ENCODE measurements at regions not wholly inside any gene's neighbourhood (a gene's known extent, or its start where the extent isn't known, plus 50 kb on each side); places are given as distances from the start of the nearest gene placed in this dataset.

DNA sequence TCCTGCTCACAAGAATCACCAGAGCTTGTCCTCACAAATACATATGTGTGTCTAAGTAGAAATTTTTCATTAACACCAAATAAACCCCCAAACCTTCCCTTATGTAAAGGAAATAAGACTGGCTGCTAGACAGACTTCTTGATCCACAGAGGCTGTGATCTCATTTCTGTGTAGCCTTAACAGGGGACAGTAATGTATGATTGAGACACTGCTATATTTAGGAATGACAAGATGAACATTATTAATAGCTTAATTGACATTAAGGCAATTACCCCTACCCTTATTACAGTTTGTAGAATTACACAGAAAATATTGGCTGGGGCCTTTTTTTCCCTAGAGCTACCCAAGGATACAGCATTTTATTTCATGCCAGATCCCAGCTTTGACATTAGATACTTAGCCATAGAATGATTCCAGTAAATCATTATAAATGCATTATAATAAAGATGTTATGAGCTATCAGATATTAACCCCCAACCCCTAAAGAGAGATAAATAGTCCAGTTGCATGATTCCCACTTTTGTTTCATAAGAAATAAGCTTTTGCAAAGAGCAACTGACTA, 392.1 kb upstream of the HNRNPA3 start:
- DNase-seq (ENCODE audit: low read depth, low spot score), result no peak
- peaks cover 3% of the 10 kb centered on the region for H3K27me3 ChIP-seq (ENCODE audit: control insufficient read depth, insufficient read depth, low read length)
- ChIA-PET POLR2A (no interaction called here), CTCF (interaction anchor here (0.5 kb wide), 1 partner anchor 164 kb away, joined by 6 read pairs; no protein-coding TSS in a partner anchor)
- TF ChIP-seq, protein P1, sequence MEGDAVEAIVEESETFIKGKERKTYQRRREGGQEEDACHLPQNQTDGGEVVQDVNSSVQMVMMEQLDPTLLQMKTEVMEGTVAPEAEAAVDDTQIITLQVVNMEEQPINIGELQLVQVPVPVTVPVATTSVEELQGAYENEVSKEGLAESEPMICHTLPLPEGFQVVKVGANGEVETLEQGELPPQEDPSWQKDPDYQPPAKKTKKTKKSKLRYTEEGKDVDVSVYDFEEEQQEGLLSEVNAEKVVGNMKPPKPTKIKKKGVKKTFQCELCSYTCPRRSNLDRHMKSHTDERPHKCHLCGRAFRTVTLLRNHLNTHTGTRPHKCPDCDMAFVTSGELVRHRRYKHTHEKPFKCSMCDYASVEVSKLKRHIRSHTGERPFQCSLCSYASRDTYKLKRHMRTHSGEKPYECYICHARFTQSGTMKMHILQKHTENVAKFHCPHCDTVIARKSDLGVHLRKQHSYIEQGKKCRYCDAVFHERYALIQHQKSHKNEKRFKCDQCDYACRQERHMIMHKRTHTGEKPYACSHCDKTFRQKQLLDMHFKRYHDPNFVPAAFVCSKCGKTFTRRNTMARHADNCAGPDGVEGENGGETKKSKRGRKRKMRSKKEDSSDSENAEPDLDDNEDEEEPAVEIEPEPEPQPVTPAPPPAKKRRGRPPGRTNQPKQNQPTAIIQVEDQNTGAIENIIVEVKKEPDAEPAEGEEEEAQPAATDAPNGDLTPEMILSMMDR (IDR thresholded peaks at IDR 0.05; ENCODE audit: low read depth, low read length), result no peak
- H3K27ac ChIP-seq (ENCODE audit: low read depth, low read length), result no peak overlapping the region
- no peaks in the 10 kb centered on the region for H3K9me3 ChIP-seq (ENCODE audit: control insufficient read depth, insufficient read depth, low read length)
- no peak overlapping the region for H3K4me3 ChIP-seq (ENCODE audit: low read depth, low read length)

DNA sequence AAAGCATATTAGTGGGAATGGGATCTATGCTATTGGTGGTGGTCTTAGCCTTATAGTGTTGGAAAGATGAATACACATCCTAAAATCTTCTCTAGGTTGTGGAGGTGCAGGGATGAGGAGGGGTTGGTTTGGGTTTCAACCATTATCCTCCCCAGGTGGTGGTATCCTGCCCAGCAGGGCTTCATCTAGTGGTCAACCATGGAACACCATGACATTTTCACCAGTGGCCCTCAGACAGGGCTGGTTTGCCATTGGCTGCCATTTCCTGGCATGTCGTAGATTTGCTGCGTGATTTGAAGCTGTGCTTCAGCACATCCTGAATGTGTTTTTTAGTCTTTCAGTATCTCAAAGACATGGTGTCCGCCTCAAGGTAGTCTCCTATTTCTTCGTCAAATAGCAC, 391.2 kb upstream of the HNRNPA3 start:
- Histone ChIP-seq H3K9me3 (ENCODE audit: control insufficient read depth, insufficient read depth, low read length) (no peaks in the 10 kb centered on the region), H3K27me3 (ENCODE audit: control insufficient read depth, insufficient read depth, low read length) (peaks cover 3% of the 10 kb centered on the region), H3K27ac (ENCODE audit: low read depth, low read length) (no peak overlapping the region), H3K4me3 (ENCODE audit: low read depth, low read length) (no peak overlapping the region)
- no peak for DNase-seq (ENCODE audit: low read depth, low spot score)
- ChIA-PET CTCF (interaction anchor here (1.2 to 2.9 kb wide), 2 partner anchors 8 to 695 kb away, joined by 4 to 10 read pairs; no protein-coding TSS in a partner anchor), POLR2A (no interaction called here)
- TF ChIP-seq, protein P1 (IDR thresholded peaks at IDR 0.05; ENCODE audit: low read depth, low read length), result no peak

DNA sequence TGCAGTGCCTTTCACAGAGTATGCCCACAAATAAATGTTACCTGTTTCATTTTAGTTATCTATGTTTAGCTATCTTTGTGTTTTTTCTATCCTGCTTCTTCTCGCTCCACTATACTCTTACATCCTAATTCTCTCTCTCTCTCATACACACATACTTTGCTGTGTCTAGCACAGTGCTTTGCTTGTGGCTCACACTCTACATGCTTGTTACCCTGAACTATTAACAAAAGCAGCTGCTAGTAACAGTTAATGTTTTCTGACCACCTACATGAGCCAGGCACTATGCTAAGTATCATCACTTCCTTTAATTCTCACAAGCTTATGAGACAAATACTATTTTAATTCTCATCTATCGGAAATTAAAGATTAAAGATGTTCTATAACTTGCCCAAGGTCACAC, 390.5 kb upstream of the HNRNPA3 start:
- CTCF ChIA-PET, result interaction anchor here (0.5 to 2.9 kb wide), 4 partner anchors 8 to 695 kb away, joined by 3 to 10 read pairs (median 4); no protein-coding TSS in a partner anchor
- POLR2A ChIA-PET, result no interaction called here
- H3K9me3 ChIP-seq (ENCODE audit: control insufficient read depth, insufficient read depth, low read length), result no peaks in the 10 kb centered on the region

DNA sequence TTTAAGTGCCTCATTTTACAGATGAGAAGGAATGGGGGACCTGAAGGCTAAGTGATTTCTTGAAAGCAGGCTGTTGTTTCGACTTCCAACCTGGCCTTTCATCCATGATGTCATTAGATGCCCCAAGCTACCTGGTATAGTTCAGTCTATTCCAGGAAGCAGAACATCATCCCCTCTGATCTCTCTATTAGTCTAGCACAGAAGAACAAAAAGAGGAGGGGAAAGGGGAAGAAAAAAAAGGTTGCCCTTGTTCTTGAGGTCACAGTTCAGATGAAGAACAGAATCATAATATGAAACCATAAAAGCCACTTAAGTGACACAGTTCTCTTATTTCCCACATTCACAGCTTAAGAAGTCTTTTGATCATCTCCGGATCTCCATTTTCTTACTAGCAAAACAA, 386.2 kb upstream of the HNRNPA3 start:
- H3K4me3 ChIP-seq (ENCODE audit: low read depth, low read length), result no peak overlapping the region
- no peaks in the 10 kb centered on the region for H3K27me3 ChIP-seq (ENCODE audit: control insufficient read depth, insufficient read depth, low read length)
- ChIA-PET POLR2A (no interaction called here), CTCF (interaction anchor here (0.7 to 1.7 kb wide), 2 partner anchors 12 to 668 kb away, joined by 4 to 8 read pairs; no protein-coding TSS in a partner anchor)
- TF ChIP-seq, protein P1 (IDR thresholded peaks at IDR 0.05; ENCODE audit: low read depth, low read length), result no peak
- H3K9me3 ChIP-seq (ENCODE audit: control insufficient read depth, insufficient read depth, low read length), result no peaks in the 10 kb centered on the region
- no peak overlapping the region for H3K27ac ChIP-seq (ENCODE audit: low read depth, low read length)
- DNase-seq (ENCODE audit: low read depth, low spot score), result no peak

More for the DNA sequence above, 390.5 kb upstream of the HNRNPA3 start:
- Histone ChIP-seq H3K27ac (ENCODE audit: low read depth, low read length) (no peak overlapping the region), H3K4me3 (ENCODE audit: low read depth, low read length) (no peak overlapping the region), H3K27me3 (ENCODE audit: control insufficient read depth, insufficient read depth, low read length) (peaks cover 3% of the 10 kb centered on the region)
- TF ChIP-seq, protein P1 (IDR thresholded peaks at IDR 0.05; ENCODE audit: low read depth, low read length), result no peak
- no peak for DNase-seq (ENCODE audit: low read depth, low spot score)

DNA sequence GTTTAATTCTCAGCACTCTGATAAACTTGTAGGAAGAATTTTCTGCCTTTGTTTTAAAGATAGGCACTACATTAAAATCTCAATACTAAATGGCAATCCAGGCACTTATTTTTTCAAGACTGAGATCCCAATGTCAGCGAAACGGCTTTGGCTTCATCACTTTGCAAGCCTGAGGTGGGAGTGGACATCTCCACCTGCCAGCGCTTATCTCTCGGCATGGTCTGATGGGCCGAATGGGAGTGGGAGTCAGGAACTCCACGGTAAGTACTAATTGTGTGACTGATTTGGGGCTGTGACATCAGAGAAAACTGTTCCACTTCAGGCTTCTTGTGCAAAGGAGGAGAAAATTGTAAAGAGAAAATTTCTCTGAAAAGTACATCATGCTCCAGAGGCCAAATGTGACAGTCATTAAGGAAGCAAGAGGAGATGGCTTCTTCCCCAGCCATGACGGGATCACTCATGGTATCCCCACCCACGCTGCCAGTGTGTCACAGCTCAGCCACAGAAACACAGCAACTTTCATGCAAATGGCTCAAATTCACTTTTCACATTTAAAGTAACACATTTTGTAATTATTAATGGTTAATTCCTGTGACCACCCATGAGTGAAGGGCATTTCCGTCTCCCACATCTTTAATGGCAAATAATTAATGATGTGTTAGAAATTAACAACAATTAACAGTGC, 385.5 kb upstream of the HNRNPA3 start:
- no peak overlapping the region for H3K27ac ChIP-seq (ENCODE audit: low read depth, low read length)
- H3K4me3 ChIP-seq (ENCODE audit: low read depth, low read length), result no peak overlapping the region
- H3K9me3 ChIP-seq (ENCODE audit: control insufficient read depth, insufficient read depth, low read length), result no peaks in the 10 kb centered on the region
- no peaks in the 10 kb centered on the region for H3K27me3 ChIP-seq (ENCODE audit: control insufficient read depth, insufficient read depth, low read length)
- CTCF ChIA-PET, result interaction anchor here (0.8 kb wide), 1 partner anchor 14 kb away, joined by 3 read pairs; no protein-coding TSS in a partner anchor
- no peak for DNase-seq (ENCODE audit: low read depth, low spot score)
- TF ChIP-seq, protein P1 (IDR thresholded peaks at IDR 0.05; ENCODE audit: low read depth, low read length), result no peak
- POLR2A ChIA-PET, result no interaction called here

Measured in AG04450 (cell line).